OCI-LY1 (cell line): ENCODE measurements at regions not wholly inside any gene's neighbourhood (a gene's known extent, or its start where the extent isn't known, plus 50 kb on each side); places are given as distances from the start of the nearest gene placed in this dataset.

Source experiments
- H2AFZ ChIP-seq: fragments of 200-600 bp; sonication (generic), shearing (Covaris generic); 2 replicates; pipeline ENCODE4 v1.6.0; 2014; ENCODE audit warnings: antibody characterized with exemption, mild to moderate bottlenecking, low read length
- H3F3A ChIP-seq: fragments of 200-600 bp; sonication (generic), shearing (Covaris generic); 2 replicates; pipeline ENCODE4 v1.6.0; 2014; ENCODE audit warnings: mild to moderate bottlenecking, antibody characterized with exemption, low read length, moderate library complexity; ENCODE audit not compliant: insufficient read depth
- H3K27ac ChIP-seq: fragments of 200-600 bp; sonication (generic); 2 replicates; pipeline ENCODE4 v1.5.1; 2014; ENCODE audit warnings: low read length, mixed run types, mild to moderate bottlenecking, low read depth; ENCODE audit not compliant: poor library complexity, severe bottlenecking
- H3K27me3 ChIP-seq: fragments of 200-600 bp; sonication (generic); 2 replicates; pipeline ENCODE4 v1.6.0; 2014; ENCODE audit warnings: antibody characterized with exemption, mild to moderate bottlenecking, low read length, moderate library complexity; ENCODE audit not compliant: insufficient read depth
- H3K36me3 ChIP-seq: fragments of 200-600 bp; sonication (generic); 2 replicates; pipeline ENCODE4 v1.6.1; 2014; ENCODE audit warnings: mild to moderate bottlenecking, antibody characterized with exemption, low read length, moderate library complexity, mixed read lengths; ENCODE audit not compliant: insufficient read depth
- H3K4me1 ChIP-seq: fragments of 200-600 bp; sonication (generic); 2 replicates; pipeline ENCODE4 v1.5.1; 2014; ENCODE audit warnings: mild to moderate bottlenecking, low read length, moderate library complexity; ENCODE audit not compliant: insufficient read depth, severe bottlenecking
- H3K4me2 ChIP-seq: fragments of 200-600 bp; sonication (generic), shearing (Covaris generic); 2 replicates; pipeline ENCODE4 v1.6.1; 2014; ENCODE audit warnings: low read length
- H3K4me3 ChIP-seq: fragments of 200-600 bp; sonication (generic); 2 replicates; pipeline ENCODE4 v1.5.1; 2014; ENCODE audit warnings: low read length, low read depth, mild to moderate bottlenecking, mixed read lengths; ENCODE audit not compliant: poor library complexity, severe bottlenecking
- H3K79me2 ChIP-seq: fragments of 200-600 bp; shearing (Covaris generic); 2 replicates; pipeline ENCODE4 v1.6.1; 2016; ENCODE audit warnings: mixed run types, low read length, mixed read lengths; ENCODE audit not compliant: insufficient read depth
- H3K9ac ChIP-seq: fragments of 200-600 bp; sonication (generic), shearing (Covaris generic); 2 replicates; pipeline ENCODE4 v1.6.1; 2014; ENCODE audit warnings: mild to moderate bottlenecking, low read length, mixed read lengths
- H3K9me2 ChIP-seq: fragments of 200-600 bp; sonication (generic), shearing (Covaris generic); 2 replicates; pipeline ENCODE4 v1.6.1; 2014; ENCODE audit warnings: low read depth, mild to moderate bottlenecking, low read length, mixed read lengths
- H3K9me3 ChIP-seq: fragments of 200-600 bp; shearing (Covaris generic); 2 replicates; pipeline ENCODE4 v1.6.1; 2014; ENCODE audit warnings: low read length, mixed read lengths
- H4K20me1 ChIP-seq: fragments of 200-600 bp; sonication (generic), shearing (Covaris generic); 2 replicates; pipeline ENCODE4 v1.6.0; 2016; ENCODE audit warnings: mild to moderate bottlenecking, low read length; ENCODE audit not compliant: insufficient read depth
- CTCF ChIP-seq: fragments of 200-600 bp; sonication (generic), shearing (Covaris generic); IDR thresholded peaks from 2 replicates; pipeline ENCODE4 v1.5.1; 2017; ENCODE audit warnings: mild to moderate bottlenecking, antibody characterized with exemption, low read length, moderate library complexity, mixed read lengths
- EZH2 ChIP-seq: fragments of 200-600 bp; sonication (generic), shearing (Covaris generic); IDR thresholded peaks from 2 replicates; pipeline ENCODE4 v1.8.0; 2017; ENCODE audit warnings: borderline replicate concordance, mixed run types, mild to moderate bottlenecking, antibody characterized with exemption, low read length, moderate library complexity, mixed read lengths

- H3K27me3 ChIP-seq: no peaks in the 10 kb centered on the region
- no peaks in the 10 kb centered on the region for H3K9me2 ChIP-seq
- H3K4me3 ChIP-seq: no peak overlapping the region
- no peak overlapping the region for H3K9ac ChIP-seq
- H4K20me1 ChIP-seq: no peaks in the 10 kb centered on the region
- TF ChIP-seq CTCF (no peak), EZH2 (no peak)
- H3F3A ChIP-seq: no peaks in the 10 kb centered on the region
- no peak overlapping the region for H3K27ac ChIP-seq
- H3K79me2 ChIP-seq: no peaks in the 10 kb centered on the region
- H3K36me3 ChIP-seq: no peaks in the 10 kb centered on the region
- no peaks in the 10 kb centered on the region for H3K4me1 ChIP-seq
- H2AFZ ChIP-seq: no peak overlapping the region
- H3K4me2 ChIP-seq: no peak overlapping the region
- H3K9me3 ChIP-seq: no peaks in the 10 kb centered on the region
Measured at GRCh38 chr14:94675036-94675435, 62.8 kb downstream of the SERPINA3 start.

GRCh38 chr14:94673781-94674231 is 61.6 kb downstream of the SERPINA3 start:
- H3K36me3 ChIP-seq: no peaks in the 10 kb centered on the region
- H4K20me1 ChIP-seq: no peaks in the 10 kb centered on the region
- no peaks in the 10 kb centered on the region for H3K9me3 ChIP-seq
- H3K79me2 ChIP-seq: no peaks in the 10 kb centered on the region
- H3K9ac ChIP-seq: no peak overlapping the region
- no peaks in the 10 kb centered on the region for H3K27me3 ChIP-seq
- no peak for TF ChIP-seq EZH2
- TF ChIP-seq CTCF: no peak
- H3K4me2 ChIP-seq: no peak overlapping the region
- no peaks in the 10 kb centered on the region for H3K9me2 ChIP-seq
- no peaks in the 10 kb centered on the region for H3K4me1 ChIP-seq
- no peak overlapping the region for H2AFZ ChIP-seq
- H3K4me3 ChIP-seq: no peak overlapping the region
- no peak overlapping the region for H3K27ac ChIP-seq
- H3F3A ChIP-seq: no peaks in the 10 kb centered on the region
